IPS-15b (cell line): ENCODE measurements at regions not wholly inside any gene's neighbourhood (a gene's known extent, or its start where the extent isn't known, plus 50 kb on each side); places are given as distances from the start of the nearest gene placed in this dataset.

Experiments
- H3K27me3 ChIP-seq: one replicate; pipeline ENCODE4 v1.6.1; 2013; ENCODE audit warnings: low read length; ENCODE audit not compliant: control insufficient read depth, insufficient read depth
- H3K36me3 ChIP-seq: one replicate; pipeline ENCODE4 v1.6.1; 2013; ENCODE audit warnings: low read length; ENCODE audit not compliant: control insufficient read depth, insufficient read depth
- H3K4me1 ChIP-seq: one replicate; pipeline ENCODE4 v1.6.1; 2013; ENCODE audit warnings: mild to moderate bottlenecking, low read length; ENCODE audit not compliant: control insufficient read depth, insufficient read depth
- H3K4me3 ChIP-seq: one replicate; pipeline ENCODE4 v1.5.1; 2013; ENCODE audit warnings: low read depth, low read length
- H3K9ac ChIP-seq: one replicate; pipeline ENCODE4 v1.6.1; 2013; ENCODE audit warnings: low read depth, mild to moderate bottlenecking, low read length
- H3K9me3 ChIP-seq: one replicate; pipeline ENCODE4 v1.6.1; 2013; ENCODE audit warnings: mild to moderate bottlenecking, low read length; ENCODE audit not compliant: control insufficient read depth, insufficient read depth

GRCh38 chr13:84187626-84188025, 305.4 kb upstream of the SLITRK1 start:
- Histone ChIP-seq H3K27me3 (no peaks in the 10 kb centered on the region), H3K9me3 (no peaks in the 10 kb centered on the region), H3K36me3 (no peaks in the 10 kb centered on the region), H3K4me3 (no peak overlapping the region), H3K9ac (no peak overlapping the region), H3K4me1 (no peaks in the 10 kb centered on the region)

GRCh38 chr13:84139561-84140158, 257.4 kb upstream of the SLITRK1 start:
- Histone ChIP-seq H3K9me3 (no peaks in the 10 kb centered on the region), H3K36me3 (no peaks in the 10 kb centered on the region), H3K4me1 (no peaks in the 10 kb centered on the region), H3K4me3 (no peak overlapping the region), H3K9ac (no peak overlapping the region), H3K27me3 (no peaks in the 10 kb centered on the region)

GRCh38 chr13:84137292-84137691, 255.0 kb upstream of the SLITRK1 start:
- H3K27me3 ChIP-seq: no peaks in the 10 kb centered on the region
- H3K36me3 ChIP-seq: no peaks in the 10 kb centered on the region
- H3K4me3 ChIP-seq: no peak overlapping the region
- no peak overlapping the region for H3K9ac ChIP-seq
- no peaks in the 10 kb centered on the region for H3K9me3 ChIP-seq
- H3K4me1 ChIP-seq: no peaks in the 10 kb centered on the region

- no peaks in the 10 kb centered on the region for H3K4me1 ChIP-seq
These were observed 254.3 kb upstream of the SLITRK1 start for GRCh38 chr13:84136582-84136981.

GRCh38 chr13:84132491-84132890, 250.2 kb upstream of the SLITRK1 start:
- Histone ChIP-seq H3K9me3 (no peaks in the 10 kb centered on the region), H3K36me3 (no peaks in the 10 kb centered on the region), H3K4me3 (no peak overlapping the region), H3K27me3 (no peaks in the 10 kb centered on the region), H3K9ac (no peak overlapping the region), H3K4me1 (no peaks in the 10 kb centered on the region)

More at GRCh38 chr13:84136582-84136981, 254.3 kb upstream of the SLITRK1 start:
- H3K9me3 ChIP-seq: no peaks in the 10 kb centered on the region
- H3K9ac ChIP-seq: no peak overlapping the region
- H3K36me3 ChIP-seq: no peaks in the 10 kb centered on the region
- no peaks in the 10 kb centered on the region for H3K27me3 ChIP-seq
- H3K4me3 ChIP-seq: no peak overlapping the region

GRCh38 chr13:84131249-84131648, 249.0 kb upstream of the SLITRK1 start:
- Histone ChIP-seq H3K9ac (no peak overlapping the region), H3K4me1 (no peaks in the 10 kb centered on the region), H3K9me3 (no peaks in the 10 kb centered on the region), H3K4me3 (no peak overlapping the region), H3K36me3 (no peaks in the 10 kb centered on the region), H3K27me3 (no peaks in the 10 kb centered on the region)

GRCh38 chr13:84130495-84131114, 248.3 kb upstream of the SLITRK1 start:
- Histone ChIP-seq H3K36me3 (no peaks in the 10 kb centered on the region), H3K27me3 (no peaks in the 10 kb centered on the region), H3K9me3 (no peaks in the 10 kb centered on the region), H3K4me1 (no peaks in the 10 kb centered on the region), H3K4me3 (no peak overlapping the region), H3K9ac (no peak overlapping the region)

GRCh38 chr13:84129966-84130365, 247.7 kb upstream of the SLITRK1 start:
- H3K4me1 ChIP-seq: no peaks in the 10 kb centered on the region
- H3K9me3 ChIP-seq: no peaks in the 10 kb centered on the region
- no peaks in the 10 kb centered on the region for H3K36me3 ChIP-seq
- no peak overlapping the region for H3K9ac ChIP-seq
- H3K27me3 ChIP-seq: no peaks in the 10 kb centered on the region
- no peak overlapping the region for H3K4me3 ChIP-seq

GRCh38 chr13:84127597-84128128, 245.4 kb upstream of the SLITRK1 start:
- H3K27me3 ChIP-seq: no peaks in the 10 kb centered on the region
- no peaks in the 10 kb centered on the region for H3K4me1 ChIP-seq
- no peak overlapping the region for H3K9ac ChIP-seq
- no peak overlapping the region for H3K4me3 ChIP-seq
- H3K9me3 ChIP-seq: no peaks in the 10 kb centered on the region
- no peaks in the 10 kb centered on the region for H3K36me3 ChIP-seq

GRCh38 chr13:84126671-84127171, 244.4 kb upstream of the SLITRK1 start:
- no peaks in the 10 kb centered on the region for H3K27me3 ChIP-seq
- H3K36me3 ChIP-seq: no peaks in the 10 kb centered on the region
- no peak overlapping the region for H3K9ac ChIP-seq
- H3K9me3 ChIP-seq: no peaks in the 10 kb centered on the region
- no peak overlapping the region for H3K4me3 ChIP-seq
- H3K4me1 ChIP-seq: no peaks in the 10 kb centered on the region

- no peak overlapping the region for H3K9ac ChIP-seq
- H3K4me1 ChIP-seq: no peaks in the 10 kb centered on the region
- no peaks in the 10 kb centered on the region for H3K36me3 ChIP-seq
- no peaks in the 10 kb centered on the region for H3K27me3 ChIP-seq
- H3K4me3 ChIP-seq: no peak overlapping the region
- H3K9me3 ChIP-seq: no peaks in the 10 kb centered on the region
These were observed 239.2 kb upstream of the SLITRK1 start for GRCh38 chr13:84121456-84121855.

GRCh38 chr13:84118839-84119409, 236.7 kb upstream of the SLITRK1 start:
- Histone ChIP-seq H3K27me3 (no peaks in the 10 kb centered on the region), H3K4me3 (no peak overlapping the region), H3K36me3 (no peaks in the 10 kb centered on the region), H3K9me3 (no peaks in the 10 kb centered on the region), H3K9ac (no peak overlapping the region), H3K4me1 (no peaks in the 10 kb centered on the region)
